Psoas muscle (tissue), 7 donors: ENCODE measurements at regions not wholly inside any gene's neighbourhood (a gene's known extent, or its start where the extent isn't known, plus 50 kb on each side); places are given as distances from the start of the nearest gene placed in this dataset.

Source experiments
- ATAC-seq, 4 donors: fragments of 200-7000 bp; cut with Tn5 transposase; one replicate each; pipeline ENCODE4 v1.9.1; 2020; ENCODE audit warnings: moderate library complexity in 3 of 4, mild to moderate bottlenecking in 2 of 4
- DNase-seq, 2 donors: peaks; one replicate each; pipeline ENCODE4 v3.0.0-alpha.2; 2020
- H3K27ac ChIP-seq: fragments of 200-600 bp; one replicate; pipeline ENCODE4 v1.8.0; 2022
- H3K27me3 ChIP-seq, 3 donors: fragments of 200-600 bp in 1 of 3; one replicate each; pipeline versions ENCODE4 v1.6.1 to v1.8.0; 2013 to 2022; ENCODE audit warnings: low read length in 2 of 3, mild to moderate bottlenecking in 2 of 3, moderate library complexity in 1 of 3; ENCODE audit not compliant: insufficient read depth in 3 of 3
- H3K36me3 ChIP-seq, 2 donors: fragments of 200-600 bp in 1 of 2; one replicate each; pipeline versions ENCODE4 v1.6.1 to v1.8.0; 2013 to 2022; ENCODE audit warnings: low read depth in 1 of 2, mild to moderate bottlenecking in 1 of 2, moderate library complexity in 1 of 2; ENCODE audit not compliant: insufficient read depth in 1 of 2
- H3K4me1 ChIP-seq: fragments of 200-600 bp; one replicate; pipeline ENCODE4 v1.8.0; 2022
- H3K4me3 ChIP-seq: fragments of 200-600 bp; one replicate; pipeline ENCODE4 v1.8.0; 2022; ENCODE audit warnings: mild to moderate bottlenecking
- H3K9me3 ChIP-seq: fragments of 200-600 bp; one replicate; pipeline ENCODE4 v1.8.0; 2022
- CTCF ChIP-seq: fragments of 200-600 bp; IDR thresholded peaks from one replicate; pipeline ENCODE4 v1.8.0; 2022; ENCODE audit warnings: antibody characterized with exemption
- WGBS, 3 donors: extraction: QIAGEN DNeasy Blood & Tissue Kit; methylation state at CpG; one replicate each; pipeline versions ENCODE4 v1.1.6 to v1.1.7; 2013; 5-methylcytosine and 5-hydroxymethylcytosine counted together
- intact Hi-C, 2 donors: fragments of 100-400 bp; cut with DNase I; formaldehyde crosslinking; loops; one replicate each; pipeline versions ENCODE4 v1.11.0 to v1.14.2; 2022
- donor health status: healthy with polysubstance abuse.
- donor health status: DM: no; HTN: no; CAD: no; lungs with moderate emphysema.
- donor health status: Bipolar disorder and iron deficiency.
- donor health status: healthy.
- donor health status: DM: yes; HTN: yes; CAD: no.
- donor health status: DM: no; HTN: no; CAD: no.
- donor health status: DM: yes; HTN: yes; CAD: no.

DNA sequence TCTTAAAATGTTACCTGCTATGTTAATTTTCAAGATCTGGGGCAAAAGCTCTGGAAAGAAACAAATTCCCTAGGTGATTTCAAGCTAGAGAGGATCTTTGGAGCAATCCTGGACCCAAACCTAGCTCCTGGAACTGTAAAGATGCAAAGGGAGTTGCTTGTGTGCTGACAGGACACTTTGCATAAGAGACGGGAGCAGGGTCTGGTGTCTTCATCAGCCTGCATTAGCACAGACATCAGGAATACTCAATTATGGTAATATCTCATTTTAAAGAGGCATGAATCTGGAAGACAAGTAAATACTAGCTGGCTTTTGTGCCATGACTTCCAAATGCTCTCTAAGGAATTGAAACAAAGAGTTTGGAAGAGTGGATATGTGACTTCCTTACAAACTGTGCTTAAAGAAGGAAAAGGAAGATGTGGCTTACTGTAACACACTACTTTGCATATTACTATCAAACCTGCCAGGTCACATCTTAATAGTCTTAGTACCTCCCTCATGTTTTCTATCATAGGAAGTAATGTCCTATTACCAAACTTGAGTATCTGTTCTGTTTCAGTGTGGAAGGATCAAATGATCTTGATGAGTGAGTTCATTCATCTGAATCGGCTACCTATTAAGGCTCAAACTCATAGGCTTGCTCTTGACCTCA, 193.4 kb downstream of the ALDH8A1 start:
- no peak for ATAC-seq
- no peak for TF ChIP-seq CTCF
- H3K36me3 ChIP-seq, result no peaks in the 10 kb centered on the region

GRCh38 chr6:134754013-134754690, 195.7 kb downstream of the ALDH8A1 start:
- DNase-seq (no peak), ATAC-seq (no peak)
- Histone ChIP-seq H3K4me3 (no peak overlapping the region), H3K9me3 (no peaks in the 10 kb centered on the region), H3K36me3 (no peaks in the 10 kb centered on the region), H3K27ac (no peak overlapping the region), H3K27me3 (no peaks in the 10 kb centered on the region), H3K4me1 (no peaks in the 10 kb centered on the region)
- intact Hi-C loops, result no loop called here
- no peak for TF ChIP-seq CTCF
- 71 to 73% (median 71%) methylated on average over 4 of the region's 4 CpGs for WGBS, 3 donors

More for the DNA sequence above, 193.4 kb downstream of the ALDH8A1 start:
- DNase-seq, result no peak
- no peak overlapping the region for H3K4me3 ChIP-seq
- H3K27ac ChIP-seq, result no peak overlapping the region
- WGBS, 3 donors, result 77 to 84% (median 78%) methylated on average over 2 of the region's 2 CpGs
- no peaks in the 10 kb centered on the region for H3K4me1 ChIP-seq
- intact Hi-C loops, result no loop called here
- no peaks in the 10 kb centered on the region for H3K9me3 ChIP-seq
- H3K27me3 ChIP-seq, result no peaks in the 10 kb centered on the region

DNA sequence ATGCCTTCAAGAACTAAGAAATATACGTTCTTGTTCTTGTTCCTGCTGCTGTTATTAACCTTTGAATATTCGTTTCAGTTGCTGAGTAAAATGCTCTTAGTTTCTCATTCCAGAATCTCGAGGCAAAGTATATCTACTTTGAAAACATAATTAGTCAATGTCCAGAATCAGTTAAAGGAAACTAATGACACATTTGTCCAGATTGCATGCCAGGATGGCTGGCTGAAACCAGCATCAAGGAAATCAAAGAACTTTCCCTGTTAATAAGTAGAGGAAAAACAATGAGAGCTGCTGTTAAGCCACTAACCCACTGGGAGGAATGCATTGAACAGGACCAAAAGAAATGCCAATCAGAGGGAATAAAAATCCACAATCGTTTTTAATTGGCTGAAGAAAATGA, 196.9 kb downstream of the ALDH8A1 start:
- Histone ChIP-seq H3K27ac (no peak overlapping the region), H3K4me1 (no peaks in the 10 kb centered on the region), H3K36me3 (no peaks in the 10 kb centered on the region), H3K9me3 (no peaks in the 10 kb centered on the region), H3K27me3 (no peaks in the 10 kb centered on the region), H3K4me3 (no peak overlapping the region)
- no peak for DNase-seq
- intact Hi-C loops, result no loop called here
- TF ChIP-seq CTCF, result no peak
- 66 to 69% (median 68%) methylated on average over 4 of the region's 4 CpGs for WGBS, 3 donors
- no peak for ATAC-seq

DNA sequence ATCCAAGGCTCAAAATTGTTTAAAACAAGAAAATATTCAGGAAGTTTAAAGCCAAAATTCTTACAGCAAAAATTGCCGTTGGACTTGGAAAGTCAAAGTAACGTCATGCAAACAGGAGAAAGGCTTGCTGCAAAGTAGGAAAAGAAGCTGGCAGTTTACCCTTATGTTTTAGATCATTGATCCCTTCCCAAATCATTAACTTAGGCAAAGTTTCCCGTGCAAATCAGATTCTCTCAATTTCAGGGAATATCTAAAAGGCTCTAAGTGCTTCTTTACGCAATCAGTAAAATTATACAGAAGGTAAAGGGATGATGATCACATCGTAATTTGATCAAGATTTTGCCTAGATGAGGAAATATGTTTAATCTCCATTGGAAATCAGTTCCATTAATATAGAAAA, 197.5 kb downstream of the ALDH8A1 start:
- no peak for TF ChIP-seq CTCF
- Histone ChIP-seq H3K27me3 (no peaks in the 10 kb centered on the region), H3K27ac (no peak overlapping the region), H3K9me3 (no peaks in the 10 kb centered on the region), H3K4me1 (no peaks in the 10 kb centered on the region), H3K36me3 (no peaks in the 10 kb centered on the region), H3K4me3 (no peak overlapping the region)
- intact Hi-C loops, result no loop called here
- ATAC-seq (no peak), DNase-seq (no peak)
- WGBS, 3 donors, result 84 to 91% (median 85%) methylated on average over 5 of the region's 5 CpGs

GRCh38 chr6:134750669-134751068, 199.2 kb downstream of the ALDH8A1 start:
- Histone ChIP-seq H3K4me1 (no peaks in the 10 kb centered on the region), H3K27me3 (no peaks in the 10 kb centered on the region), H3K36me3 (no peaks in the 10 kb centered on the region), H3K9me3 (no peaks in the 10 kb centered on the region), H3K27ac (no peak overlapping the region), H3K4me3 (no peak overlapping the region)
- TF ChIP-seq CTCF, result no peak
- ATAC-seq (no peak), DNase-seq (no peak)
- intact Hi-C loops, result no loop called here
